ENCODE measurements at regions not wholly inside any gene's neighbourhood (a gene's known extent, or its start where the extent isn't known, plus 50 kb on each side); places are given as distances from the start of the nearest gene placed in this dataset.
"Not testable (repeated sequence)": the region's sequence is repeated elsewhere in the genome, so short reads cannot be mapped to it uniquely, and the experiment has no call there.

DNA sequence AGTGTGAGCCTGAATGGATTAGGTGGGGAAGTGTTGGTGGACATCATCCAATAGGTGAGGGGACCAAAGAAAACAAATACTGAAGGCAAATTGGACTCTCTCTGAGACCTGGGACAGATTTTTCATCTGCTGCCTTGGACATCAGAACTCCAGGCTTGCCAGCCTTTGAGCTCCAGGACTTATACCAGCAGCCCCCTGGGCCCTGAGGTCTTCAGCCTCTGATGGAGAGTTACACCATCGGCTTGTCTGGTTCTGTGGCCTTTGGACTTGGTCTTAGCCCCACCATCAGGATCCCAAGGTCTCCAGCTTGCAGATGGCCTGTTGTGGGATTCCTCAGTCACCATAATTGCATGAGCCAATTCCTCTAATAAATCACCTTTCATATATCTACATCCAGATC is 80.8 kb upstream of the SLC8A3 start:
- no peak overlapping the region for H3K4me3 ChIP-seq (ENCODE audit: insufficient read depth, low read depth, low read length)
- no peaks in the 10 kb centered on the region for H3K4me1 ChIP-seq (ENCODE audit: control insufficient read depth, insufficient read depth, low read length)
- no peaks in the 10 kb centered on the region for H3K9me3 ChIP-seq (ENCODE audit: control insufficient read depth, low read length)
- H3K36me3 ChIP-seq (ENCODE audit: control insufficient read depth, insufficient read depth, low read length) = no peaks in the 10 kb centered on the region
- WGBS, 2 experiments = 93 to 94% methylated on average over 1 of the region's 1 CpG
- H3K27me3 ChIP-seq (ENCODE audit: control insufficient read depth, insufficient read depth, low read length, poor library complexity, severe bottlenecking) = no peaks in the 10 kb centered on the region
- no peak overlapping the region for H3K27ac ChIP-seq (ENCODE audit: insufficient read depth, low read depth, low read length, poor library complexity, severe bottlenecking)

DNA sequence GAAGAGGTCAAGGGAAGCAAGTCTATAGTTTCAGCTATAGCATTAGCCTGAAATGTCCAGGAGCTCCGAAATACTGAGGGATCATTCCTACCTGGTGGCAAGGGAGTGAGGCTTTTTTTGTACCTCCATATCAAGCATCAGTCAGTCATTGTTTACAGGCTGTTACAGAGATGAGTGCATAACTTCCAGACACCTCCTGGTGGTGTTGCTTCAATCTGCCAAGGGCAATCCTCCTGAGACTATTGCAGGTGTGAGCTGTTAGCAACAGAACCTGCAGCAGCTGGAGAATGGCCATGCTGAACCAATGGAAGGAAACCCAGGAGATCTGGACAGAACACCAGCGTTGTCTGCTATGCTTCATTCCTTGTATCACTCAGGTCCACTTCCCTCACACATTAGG is 80.0 kb upstream of the SLC8A3 start:
- no peaks in the 10 kb centered on the region for H3K9me3 ChIP-seq (ENCODE audit: control insufficient read depth, low read length)
- H3K4me1 ChIP-seq (ENCODE audit: control insufficient read depth, insufficient read depth, low read length) = no peaks in the 10 kb centered on the region
- WGBS, 2 experiments = 89 to 97% methylated on average over 2 of the region's 2 CpGs
- H3K27me3 ChIP-seq (ENCODE audit: control insufficient read depth, insufficient read depth, low read length, poor library complexity, severe bottlenecking) = no peaks in the 10 kb centered on the region
- no peak overlapping the region for H3K27ac ChIP-seq (ENCODE audit: insufficient read depth, low read depth, low read length, poor library complexity, severe bottlenecking)
- H3K4me3 ChIP-seq (ENCODE audit: insufficient read depth, low read depth, low read length) = no peak overlapping the region
- H3K36me3 ChIP-seq (ENCODE audit: control insufficient read depth, insufficient read depth, low read length) = no peaks in the 10 kb centered on the region

DNA sequence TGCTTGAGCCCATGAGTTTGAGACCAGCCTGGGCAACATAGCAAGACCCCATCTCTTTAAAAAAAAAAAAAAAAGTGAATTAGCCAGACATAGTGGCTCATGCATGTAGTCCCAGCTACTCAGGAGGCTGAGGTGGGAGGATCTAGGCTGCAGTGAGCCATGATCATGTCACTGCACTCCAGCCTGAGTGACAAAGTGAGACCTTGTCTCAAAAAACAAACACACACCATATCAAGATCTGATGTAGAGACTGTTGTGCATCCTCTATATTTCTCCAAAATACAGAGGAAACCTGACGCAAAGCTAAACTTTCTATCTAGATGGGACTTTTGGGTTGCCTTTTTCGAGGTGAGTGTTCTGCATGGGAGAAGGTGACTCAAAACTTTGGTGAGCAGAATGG is 77.4 kb upstream of the SLC8A3 start:
- WGBS, 2 experiments = 88 to 95% methylated on average over 2 of the region's 2 CpGs
- Histone ChIP-seq H3K4me1 (ENCODE audit: control insufficient read depth, insufficient read depth, low read length) (no peaks in the 10 kb centered on the region), H3K27ac (ENCODE audit: insufficient read depth, low read depth, low read length, poor library complexity, severe bottlenecking) (no peak overlapping the region), H3K27me3 (ENCODE audit: control insufficient read depth, insufficient read depth, low read length, poor library complexity, severe bottlenecking) (no peaks in the 10 kb centered on the region), H3K9me3 (ENCODE audit: control insufficient read depth, low read length) (no peaks in the 10 kb centered on the region), H3K4me3 (ENCODE audit: insufficient read depth, low read depth, low read length) (no peak overlapping the region), H3K36me3 (ENCODE audit: control insufficient read depth, insufficient read depth, low read length) (no peaks in the 10 kb centered on the region)

DNA sequence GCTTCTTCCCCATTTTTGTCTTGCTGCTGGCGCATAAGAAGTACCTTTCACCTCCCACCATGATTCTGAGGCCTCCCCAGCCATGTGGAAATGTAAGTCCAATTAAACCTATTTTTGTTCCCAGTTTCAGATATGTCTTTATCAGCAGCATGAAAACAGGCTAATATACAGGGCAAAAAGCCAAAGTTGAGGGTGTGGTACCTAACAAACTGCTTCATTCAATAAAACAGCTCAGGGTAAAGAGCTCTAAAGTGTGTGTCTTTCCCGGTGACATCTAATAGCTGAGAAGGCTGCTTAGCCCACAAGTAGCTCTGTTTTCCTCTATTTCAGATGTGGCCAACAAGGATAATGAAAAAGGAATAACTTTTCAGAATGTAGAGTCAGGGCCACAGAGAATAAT is 76.7 kb upstream of the SLC8A3 start:
- no peaks in the 10 kb centered on the region for H3K27me3 ChIP-seq (ENCODE audit: control insufficient read depth, insufficient read depth, low read length, poor library complexity, severe bottlenecking)
- no peak overlapping the region for H3K27ac ChIP-seq (ENCODE audit: insufficient read depth, low read depth, low read length, poor library complexity, severe bottlenecking)
- no peak overlapping the region for H3K4me3 ChIP-seq (ENCODE audit: insufficient read depth, low read depth, low read length)
- no peaks in the 10 kb centered on the region for H3K36me3 ChIP-seq (ENCODE audit: control insufficient read depth, insufficient read depth, low read length)
- 89 to 93% methylated on average over 2 of the region's 2 CpGs for WGBS, 2 experiments
- H3K4me1 ChIP-seq (ENCODE audit: control insufficient read depth, insufficient read depth, low read length) = no peaks in the 10 kb centered on the region
- H3K9me3 ChIP-seq (ENCODE audit: control insufficient read depth, low read length) = no peaks in the 10 kb centered on the region

DNA sequence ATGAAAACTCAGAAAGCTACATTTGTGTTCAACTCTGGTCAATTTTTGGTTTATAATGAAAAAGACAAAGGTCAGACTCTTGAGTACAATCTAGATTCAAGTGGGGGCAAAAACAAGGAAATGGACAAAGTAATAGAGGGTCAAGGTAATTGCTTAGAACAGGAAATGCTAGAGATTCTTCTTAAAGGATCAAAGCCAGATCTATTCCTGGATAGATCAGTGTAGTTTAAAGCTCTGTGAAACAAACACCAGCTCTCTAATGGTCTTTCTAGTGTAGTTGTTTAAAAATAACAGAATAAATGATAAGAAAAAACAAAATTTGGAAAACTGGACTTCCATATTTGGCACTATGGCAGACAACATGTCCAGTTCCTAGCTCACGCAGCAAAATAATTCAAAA is 70.7 kb upstream of the SLC8A3 start:
- WGBS, 2 experiments = 100% methylated on average over 1 of the region's 1 CpG
- H3K27ac ChIP-seq (ENCODE audit: insufficient read depth, low read depth, low read length, poor library complexity, severe bottlenecking) = no peak overlapping the region
- no peaks in the 10 kb centered on the region for H3K27me3 ChIP-seq (ENCODE audit: control insufficient read depth, insufficient read depth, low read length, poor library complexity, severe bottlenecking)
- H3K9me3 ChIP-seq (ENCODE audit: control insufficient read depth, low read length) = no peaks in the 10 kb centered on the region
- H3K36me3 ChIP-seq (ENCODE audit: control insufficient read depth, insufficient read depth, low read length) = no peaks in the 10 kb centered on the region
- no peaks in the 10 kb centered on the region for H3K4me1 ChIP-seq (ENCODE audit: control insufficient read depth, insufficient read depth, low read length)
- no peak overlapping the region for H3K4me3 ChIP-seq (ENCODE audit: insufficient read depth, low read depth, low read length)

DNA sequence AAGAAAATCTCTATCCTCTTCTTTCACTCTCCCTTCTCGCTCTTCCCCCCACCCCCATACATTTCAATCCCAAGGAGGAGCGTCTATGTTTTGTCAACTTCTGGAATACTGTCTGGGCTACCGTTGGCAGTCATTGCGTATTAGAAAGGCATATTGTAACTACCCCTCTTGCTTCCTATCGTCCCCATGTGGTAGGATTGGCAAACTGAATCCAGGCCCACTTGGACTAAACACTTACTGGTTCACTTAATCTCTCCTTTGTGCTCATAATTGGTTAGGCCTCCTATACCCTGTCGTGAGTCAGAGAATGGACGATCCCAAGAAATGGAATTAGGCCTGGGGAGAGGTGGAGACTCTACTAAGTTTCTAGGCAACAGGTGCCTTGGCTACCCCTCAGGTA is 68.8 kb upstream of the SLC8A3 start:
- Histone ChIP-seq H3K4me3 (ENCODE audit: insufficient read depth, low read depth, low read length) (no peak overlapping the region), H3K27ac (ENCODE audit: insufficient read depth, low read depth, low read length, poor library complexity, severe bottlenecking) (no peak overlapping the region), H3K4me1 (ENCODE audit: control insufficient read depth, insufficient read depth, low read length) (no peaks in the 10 kb centered on the region), H3K27me3 (ENCODE audit: control insufficient read depth, insufficient read depth, low read length, poor library complexity, severe bottlenecking) (no peaks in the 10 kb centered on the region), H3K9me3 (ENCODE audit: control insufficient read depth, low read length) (no peaks in the 10 kb centered on the region), H3K36me3 (ENCODE audit: control insufficient read depth, insufficient read depth, low read length) (no peaks in the 10 kb centered on the region)
- 85 to 91% methylated on average over 7 of the region's 7 CpGs for WGBS, 2 experiments

DNA sequence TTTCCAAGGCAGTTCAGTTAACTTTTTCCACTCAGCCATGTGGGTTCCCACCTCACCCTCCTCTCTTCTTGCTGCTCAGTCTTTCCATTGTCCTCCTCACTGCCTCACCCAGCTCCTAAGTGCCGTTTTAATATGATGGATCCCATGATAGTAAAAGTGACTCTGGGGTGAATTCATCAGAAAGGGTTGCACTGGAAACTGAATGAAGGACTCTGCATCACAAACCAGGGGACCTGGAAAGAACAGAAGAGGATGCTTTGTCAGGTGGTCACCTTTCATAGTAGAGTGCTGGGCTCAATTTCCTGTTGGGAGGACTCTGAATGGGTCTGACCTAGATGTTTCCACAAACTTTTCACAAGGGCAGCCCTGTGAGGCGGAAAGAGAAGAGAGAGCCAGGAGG is 67.8 kb upstream of the SLC8A3 start:
- Histone ChIP-seq H3K4me1 (ENCODE audit: control insufficient read depth, insufficient read depth, low read length) (no peaks in the 10 kb centered on the region), H3K4me3 (ENCODE audit: insufficient read depth, low read depth, low read length) (no peak overlapping the region), H3K36me3 (ENCODE audit: control insufficient read depth, insufficient read depth, low read length) (no peaks in the 10 kb centered on the region), H3K27me3 (ENCODE audit: control insufficient read depth, insufficient read depth, low read length, poor library complexity, severe bottlenecking) (no peaks in the 10 kb centered on the region), H3K27ac (ENCODE audit: insufficient read depth, low read depth, low read length, poor library complexity, severe bottlenecking) (no peak overlapping the region), H3K9me3 (ENCODE audit: control insufficient read depth, low read length) (no peaks in the 10 kb centered on the region)
- WGBS, 2 experiments = 42 to 45% methylated on average over 2 of the region's 2 CpGs

DNA sequence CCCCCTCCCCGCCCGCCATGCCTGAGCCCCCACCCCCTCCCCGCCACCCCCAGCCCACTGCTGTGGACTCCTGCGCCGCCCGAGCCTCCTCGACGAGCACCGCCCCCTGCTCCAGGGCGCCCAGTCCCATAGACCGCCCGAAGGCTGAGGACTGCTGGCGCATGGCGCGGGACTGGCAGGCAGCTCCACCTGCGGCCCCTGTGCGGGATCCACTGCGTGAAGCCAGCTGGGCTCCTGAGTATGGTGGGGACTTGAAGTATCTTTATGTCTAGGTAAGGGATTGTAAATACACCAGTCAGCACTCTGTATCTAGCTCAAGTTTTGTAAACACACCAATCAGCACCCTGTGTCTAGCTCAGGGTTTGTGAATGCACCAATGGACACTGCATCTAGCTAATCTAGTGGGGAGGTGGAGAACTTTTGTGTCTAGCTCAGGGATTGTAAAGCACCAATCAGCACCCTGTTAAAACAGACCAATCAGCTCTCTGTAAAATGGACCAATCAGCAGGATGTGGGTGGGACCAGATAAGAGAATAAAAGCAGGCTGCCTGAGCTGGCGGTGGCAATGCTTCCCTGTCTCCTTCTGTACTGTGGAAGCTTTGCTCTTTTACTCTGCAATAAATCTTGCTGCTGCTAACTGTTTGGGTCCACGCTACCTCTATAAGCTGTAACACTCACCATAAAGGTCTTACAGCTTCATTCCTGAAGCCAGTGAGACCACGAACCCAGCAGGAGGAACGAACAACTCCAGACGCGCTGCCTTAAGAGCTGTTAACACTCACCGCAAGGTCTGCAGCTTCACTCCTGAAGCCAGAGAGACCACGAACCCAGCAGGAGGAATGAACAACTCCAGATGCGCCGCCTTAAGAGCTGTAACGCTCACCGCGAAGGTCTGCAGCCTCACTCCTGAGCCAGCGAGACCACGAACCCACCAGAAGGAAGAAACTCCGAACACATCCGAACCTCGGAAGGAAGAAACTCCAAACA is 66.6 kb upstream of the SLC8A3 start:
- WGBS, 2 experiments = 59 to 63% methylated on average over 33 to 36 of the region's 36 CpGs

DNA sequence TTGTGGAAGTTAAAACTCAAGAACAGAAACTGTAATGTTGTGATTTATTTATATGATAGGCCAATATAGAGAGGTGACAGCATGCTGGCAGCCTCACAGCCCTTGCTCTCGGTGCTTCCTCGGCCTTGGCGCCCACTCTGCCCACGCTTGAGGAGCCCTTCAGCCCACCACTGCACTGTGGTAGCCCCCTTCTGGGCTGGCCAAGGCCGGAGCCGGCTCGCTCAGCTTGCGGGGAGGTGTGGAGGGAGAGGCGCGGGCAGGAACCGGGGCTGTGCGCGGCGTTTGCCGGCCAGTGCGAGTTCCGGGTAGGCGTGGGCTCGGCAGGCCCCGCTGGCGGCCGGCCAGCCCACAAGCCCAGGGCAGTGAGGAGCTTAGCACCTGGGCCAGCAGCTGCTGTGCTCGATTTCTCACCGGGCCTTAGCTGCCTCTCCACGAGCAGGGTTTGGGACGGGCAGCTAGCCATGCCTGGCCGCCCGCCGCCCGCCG is 65.8 kb upstream of the SLC8A3 start:
- H3K4me3 ChIP-seq (ENCODE audit: insufficient read depth, low read depth, low read length) = peak overlapping the region; percentile 39
- no peaks in the 10 kb centered on the region for H3K9me3 ChIP-seq (ENCODE audit: control insufficient read depth, low read length)
- 2 to 3% methylated on average over 31 of the region's 31 CpGs for WGBS, 2 experiments
- H3K36me3 ChIP-seq (ENCODE audit: control insufficient read depth, insufficient read depth, low read length) = no peaks in the 10 kb centered on the region
- no peak overlapping the region for H3K27ac ChIP-seq (ENCODE audit: insufficient read depth, low read depth, low read length, poor library complexity, severe bottlenecking)
- H3K4me1 ChIP-seq (ENCODE audit: control insufficient read depth, insufficient read depth, low read length) = no peaks in the 10 kb centered on the region
- H3K27me3 ChIP-seq (ENCODE audit: control insufficient read depth, insufficient read depth, low read length, poor library complexity, severe bottlenecking) = no peaks in the 10 kb centered on the region

More for the DNA sequence above, 66.6 kb upstream of the SLC8A3 start:
- not testable (repeated sequence) for H3K4me1 ChIP-seq (ENCODE audit: control insufficient read depth, insufficient read depth, low read length); H3K36me3 ChIP-seq (ENCODE audit: control insufficient read depth, insufficient read depth, low read length); H3K27me3 ChIP-seq (ENCODE audit: control insufficient read depth, insufficient read depth, low read length, poor library complexity, severe bottlenecking); H3K9me3 ChIP-seq (ENCODE audit: control insufficient read depth, low read length); H3K27ac ChIP-seq (ENCODE audit: insufficient read depth, low read depth, low read length, poor library complexity, severe bottlenecking)
- peak overlapping the region; percentile 21 for H3K4me3 ChIP-seq (ENCODE audit: insufficient read depth, low read depth, low read length)

DNA sequence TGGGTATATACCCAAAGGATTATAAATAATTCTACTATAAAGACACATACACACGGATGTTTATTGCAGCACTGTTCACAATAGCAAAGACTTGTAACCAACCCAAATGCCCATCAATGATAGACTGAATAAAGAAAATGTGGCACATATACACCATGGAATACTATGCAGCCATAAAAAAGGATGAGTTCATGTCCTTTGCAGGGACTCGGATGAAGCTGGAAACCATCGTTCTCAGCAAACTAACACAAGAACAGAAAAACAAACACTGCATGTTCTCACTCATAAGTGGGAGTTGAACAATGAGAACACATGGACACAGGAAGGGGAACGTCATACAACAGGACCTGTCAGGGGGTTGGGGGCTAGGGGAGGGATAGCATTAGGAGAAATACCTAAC is 64.8 kb upstream of the SLC8A3 start:
- H3K36me3 ChIP-seq (ENCODE audit: control insufficient read depth, insufficient read depth, low read length); H3K4me3 ChIP-seq (ENCODE audit: insufficient read depth, low read depth, low read length); H3K27ac ChIP-seq (ENCODE audit: insufficient read depth, low read depth, low read length, poor library complexity, severe bottlenecking); H3K4me1 ChIP-seq (ENCODE audit: control insufficient read depth, insufficient read depth, low read length); H3K9me3 ChIP-seq (ENCODE audit: control insufficient read depth, low read length); H3K27me3 ChIP-seq (ENCODE audit: control insufficient read depth, insufficient read depth, low read length, poor library complexity, severe bottlenecking): not testable (repeated sequence)
- WGBS, 2 experiments = 94 to 95% methylated on average over 4 of the region's 4 CpGs

Measured in ectodermal cell (in vitro differentiated cells).